Esophagus mucosa (tissue), 1 donor: ENCODE measurements at regions not wholly inside any gene's neighbourhood (a gene's known extent, or its start where the extent isn't known, plus 50 kb on each side); places are given as distances from the start of the nearest gene placed in this dataset.

Experiments
- ATAC-seq: fragments of 200-7000 bp; cut with Tn5 transposase; one replicate; pipeline ENCODE4 v1.9.1; 2020
- donor health status: DM: yes; HTN: yes; CAD: no.

DNA sequence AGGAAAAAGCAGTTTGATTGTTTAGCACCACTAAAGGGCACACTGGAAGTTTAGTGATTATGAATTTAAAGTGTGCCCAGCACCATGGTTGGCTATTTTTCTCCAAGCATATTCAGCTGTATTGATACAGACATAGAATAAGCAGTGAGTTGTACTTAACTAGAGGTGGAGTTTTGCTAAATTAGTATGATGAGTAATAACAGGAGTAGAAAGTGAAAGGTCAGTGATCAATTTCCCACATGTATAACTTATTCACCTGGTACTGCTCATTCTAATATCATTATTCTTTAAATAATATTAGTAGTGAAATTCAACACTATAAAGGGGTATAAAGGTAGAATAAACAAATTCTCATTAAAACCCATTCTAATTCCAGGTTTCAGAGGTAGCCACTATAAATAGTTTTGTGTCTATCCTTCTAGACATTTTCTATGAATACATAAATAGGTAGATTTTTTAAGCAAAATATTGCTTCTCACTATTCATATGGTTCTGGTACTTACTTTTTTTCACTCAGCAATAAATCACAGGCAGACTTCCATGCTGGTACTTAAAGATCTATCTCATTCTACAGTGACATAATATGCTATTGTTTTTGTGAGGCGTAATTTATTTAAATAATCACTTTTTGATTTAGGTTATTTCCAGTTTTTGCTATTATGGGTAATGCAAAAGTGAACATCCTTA is 732.9 kb downstream of the VGLL3 start:
- no peak for ATAC-seq

GRCh38 chr3:86254480-86254879 is 736.5 kb downstream of the VGLL3 start:
- no peak for ATAC-seq

DNA sequence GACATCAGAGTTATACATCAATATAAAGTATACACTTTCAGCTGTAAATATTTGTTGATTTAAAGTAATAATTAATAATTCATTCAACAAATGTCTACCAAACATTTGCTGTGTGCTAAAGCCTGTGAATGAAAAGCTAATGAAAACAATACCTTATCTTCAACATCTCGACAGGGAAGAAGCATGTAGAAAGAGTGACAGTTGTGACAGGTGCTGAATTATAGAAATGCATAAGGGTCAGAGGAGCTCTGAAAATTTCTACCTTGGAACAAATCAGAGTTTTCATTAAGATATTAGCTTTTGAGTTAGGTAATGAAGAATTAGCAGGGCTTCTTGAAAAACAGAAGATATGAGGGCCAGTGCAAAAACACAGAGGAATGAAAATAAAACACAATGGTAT is 739.2 kb downstream of the VGLL3 start:
- ATAC-seq, result no peak

DNA sequence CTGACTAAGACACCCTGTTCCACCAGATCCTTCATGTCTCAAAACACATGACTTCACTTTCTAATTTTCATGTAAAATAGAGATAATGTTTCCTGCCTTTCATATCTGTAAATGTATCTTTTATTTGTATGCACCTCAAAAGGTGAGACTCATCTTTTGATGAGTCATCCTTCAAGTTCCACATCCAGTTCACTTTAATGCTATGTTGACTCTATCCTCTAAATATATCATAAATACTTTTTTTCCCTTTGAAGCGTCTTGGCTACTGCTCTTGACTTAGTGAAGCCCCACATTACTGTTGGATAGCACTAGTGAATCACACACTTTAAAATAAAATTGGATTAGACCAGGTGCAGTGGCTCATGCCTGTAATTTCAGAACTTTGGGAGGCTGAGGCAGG is 741.1 kb downstream of the VGLL3 start:
- ATAC-seq, result no peak

DNA sequence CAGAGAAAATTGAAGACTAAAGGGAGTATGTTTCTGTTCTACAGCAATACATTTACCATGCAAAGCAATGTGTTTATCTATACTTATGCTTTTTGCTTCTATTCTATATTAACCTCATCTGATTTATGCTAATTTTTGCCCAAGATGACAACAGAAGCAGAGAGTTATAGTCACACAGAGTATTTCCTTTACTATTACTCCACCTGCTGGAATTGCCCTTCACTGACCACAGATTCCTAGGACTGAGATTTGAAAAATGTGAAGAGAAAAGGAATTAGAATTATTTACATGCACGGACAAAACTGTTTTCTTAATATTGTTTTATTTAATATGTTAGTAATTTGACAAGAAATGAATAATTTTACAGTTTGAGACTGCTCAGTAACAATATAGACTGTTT is 745.6 kb downstream of the VGLL3 start:
- no peak for ATAC-seq

- no peak for ATAC-seq
These were observed 746.0 kb downstream of the VGLL3 start for GRCh38 chr3:86244905-86245304.

GRCh38 chr3:86239946-86240345 is 751.0 kb downstream of the VGLL3 start:
- ATAC-seq, result no peak

DNA sequence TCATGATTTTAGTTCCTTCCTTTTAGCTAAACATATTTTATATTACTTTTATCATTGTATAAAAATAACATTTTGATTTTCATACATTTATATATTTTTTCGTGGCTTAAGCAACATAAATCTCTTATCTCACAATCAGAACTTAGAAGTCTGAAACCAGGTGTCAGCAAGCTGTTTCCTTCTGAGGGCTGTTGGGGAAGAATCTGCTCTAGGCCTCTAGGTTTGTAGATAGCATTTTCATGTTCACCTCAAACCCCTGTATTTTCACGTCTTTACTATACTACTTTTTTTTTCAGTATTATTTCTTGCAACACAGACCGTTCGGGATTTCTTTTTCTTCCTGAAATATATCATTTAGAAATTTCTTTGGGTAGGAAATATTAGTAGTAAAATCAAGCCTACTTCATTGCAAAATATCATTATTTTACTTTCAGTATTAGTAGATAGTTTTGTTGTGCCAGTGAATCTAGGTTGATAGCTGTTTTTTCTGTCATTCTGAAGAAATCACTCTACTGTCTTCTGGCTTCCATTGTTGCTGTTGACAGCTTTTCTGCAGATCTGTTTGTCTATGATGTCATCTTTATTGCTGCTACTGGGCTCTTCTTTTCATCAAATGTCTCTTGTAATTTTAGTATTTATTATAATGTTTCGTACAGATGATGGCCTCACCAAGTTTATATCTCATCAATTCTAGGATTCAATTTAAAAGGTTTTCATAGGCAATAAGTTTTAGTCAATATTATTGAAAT is 756.3 kb downstream of the VGLL3 start:
- no peak for ATAC-seq

DNA sequence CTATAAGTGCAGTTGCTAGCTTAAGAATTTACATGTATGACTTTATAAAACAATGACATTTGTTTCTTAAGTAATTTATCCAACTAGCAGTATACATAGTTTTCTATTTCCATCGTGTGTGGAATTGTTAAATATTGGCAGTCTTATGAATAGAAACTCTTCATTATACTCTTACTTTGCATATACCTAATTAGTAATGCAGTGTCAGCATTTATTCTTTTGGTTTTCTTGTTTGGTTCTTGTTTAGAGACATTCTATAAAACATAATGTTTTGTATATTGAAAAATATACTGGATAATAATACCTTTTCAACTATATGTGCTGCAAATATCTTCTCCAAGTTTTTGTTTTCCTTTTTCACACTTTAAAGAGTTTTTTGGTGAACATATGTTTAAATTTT is 760.2 kb downstream of the VGLL3 start:
- ATAC-seq, result no peak

GRCh38 chr3:86229775-86230094 is 761.2 kb downstream of the VGLL3 start:
- no peak for ATAC-seq

- ATAC-seq, result no peak
These were observed 761.7 kb downstream of the VGLL3 start for GRCh38 chr3:86229086-86229774.

GRCh38 chr3:86228101-86228500 is 762.8 kb downstream of the VGLL3 start:
- no peak for ATAC-seq

- ATAC-seq, result no peak
These were observed 765.5 kb downstream of the VGLL3 start for GRCh38 chr3:86225461-86225860.

DNA sequence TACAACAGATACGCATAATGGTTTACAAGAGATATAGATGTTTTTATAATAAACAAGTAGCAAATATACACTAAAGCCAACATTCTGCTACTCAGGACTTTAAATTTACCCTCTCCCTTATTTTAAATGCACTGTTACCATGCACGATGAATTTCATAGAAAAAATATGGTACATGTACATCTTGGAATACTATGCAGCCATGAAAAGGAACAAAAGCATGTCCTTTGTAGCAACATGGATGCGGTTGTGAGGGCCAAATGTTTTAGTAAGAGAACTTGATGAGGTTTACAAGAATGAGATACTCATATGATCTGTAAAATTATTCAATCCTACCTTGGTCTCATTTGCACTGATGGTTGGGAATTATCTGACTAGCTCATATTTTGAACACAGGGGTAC is 769.3 kb downstream of the VGLL3 start:
- no peak for ATAC-seq

DNA sequence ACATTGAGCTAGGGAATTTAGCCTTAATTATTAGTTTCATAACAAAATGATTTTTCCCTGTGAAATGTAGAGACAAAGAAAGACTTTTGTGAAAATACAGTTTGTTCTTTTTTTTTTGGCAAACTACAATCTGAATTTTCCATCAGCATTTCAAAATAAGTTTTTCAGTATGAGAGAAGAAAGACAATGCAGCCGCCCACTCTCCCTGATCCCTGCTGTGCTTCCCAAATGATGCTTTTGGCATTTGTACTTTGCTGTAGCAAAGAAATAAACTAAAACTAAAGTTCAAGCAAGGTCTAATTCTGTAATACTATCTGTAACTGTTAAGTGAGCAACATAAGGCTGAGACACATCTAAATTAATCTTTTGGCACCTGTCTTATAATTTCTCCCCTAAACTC is 782.2 kb downstream of the VGLL3 start:
- ATAC-seq, result no peak

- no peak for ATAC-seq
These were observed 808.3 kb downstream of the VGLL3 start for GRCh38 chr3:86182606-86183005.

DNA sequence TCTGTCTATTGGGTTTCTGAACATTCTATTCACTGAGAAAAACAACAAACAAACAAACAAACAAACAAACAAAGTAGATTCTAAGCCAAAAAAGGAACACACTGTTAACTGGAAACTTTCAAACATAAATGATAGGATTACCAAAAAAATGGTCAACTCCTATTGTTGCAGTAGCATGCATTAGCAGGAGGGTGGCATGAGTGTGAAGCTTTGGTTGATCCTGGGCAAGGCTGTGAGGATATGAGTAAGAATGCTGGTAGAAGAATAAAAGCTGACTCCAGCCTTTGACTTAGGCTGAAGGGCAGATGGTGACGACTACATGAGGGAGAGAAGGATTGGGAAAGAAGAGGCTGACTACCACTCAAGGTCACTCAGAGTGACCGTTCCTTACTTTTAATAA is 810.3 kb downstream of the VGLL3 start:
- ATAC-seq, result no peak

- no peak for ATAC-seq
These were observed 812.9 kb downstream of the VGLL3 start for GRCh38 chr3:86178095-86178494.

DNA sequence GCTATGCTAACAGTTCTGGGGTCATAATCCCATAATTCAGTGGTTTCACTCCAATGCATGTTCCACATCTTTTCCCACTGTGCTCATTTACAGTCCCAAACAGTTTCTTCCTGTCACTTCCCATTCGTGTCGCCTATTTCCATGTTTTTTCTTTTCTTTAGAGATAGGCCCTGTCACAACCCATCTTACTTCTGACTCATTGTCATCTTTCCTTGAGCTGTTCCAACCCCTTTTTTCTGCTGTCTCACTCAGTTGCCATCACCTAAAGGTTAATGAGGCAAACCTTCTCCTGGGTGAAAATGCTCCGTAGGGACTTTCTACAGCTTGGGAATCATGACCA is 814.5 kb downstream of the VGLL3 start:
- ATAC-seq, result no peak

DNA sequence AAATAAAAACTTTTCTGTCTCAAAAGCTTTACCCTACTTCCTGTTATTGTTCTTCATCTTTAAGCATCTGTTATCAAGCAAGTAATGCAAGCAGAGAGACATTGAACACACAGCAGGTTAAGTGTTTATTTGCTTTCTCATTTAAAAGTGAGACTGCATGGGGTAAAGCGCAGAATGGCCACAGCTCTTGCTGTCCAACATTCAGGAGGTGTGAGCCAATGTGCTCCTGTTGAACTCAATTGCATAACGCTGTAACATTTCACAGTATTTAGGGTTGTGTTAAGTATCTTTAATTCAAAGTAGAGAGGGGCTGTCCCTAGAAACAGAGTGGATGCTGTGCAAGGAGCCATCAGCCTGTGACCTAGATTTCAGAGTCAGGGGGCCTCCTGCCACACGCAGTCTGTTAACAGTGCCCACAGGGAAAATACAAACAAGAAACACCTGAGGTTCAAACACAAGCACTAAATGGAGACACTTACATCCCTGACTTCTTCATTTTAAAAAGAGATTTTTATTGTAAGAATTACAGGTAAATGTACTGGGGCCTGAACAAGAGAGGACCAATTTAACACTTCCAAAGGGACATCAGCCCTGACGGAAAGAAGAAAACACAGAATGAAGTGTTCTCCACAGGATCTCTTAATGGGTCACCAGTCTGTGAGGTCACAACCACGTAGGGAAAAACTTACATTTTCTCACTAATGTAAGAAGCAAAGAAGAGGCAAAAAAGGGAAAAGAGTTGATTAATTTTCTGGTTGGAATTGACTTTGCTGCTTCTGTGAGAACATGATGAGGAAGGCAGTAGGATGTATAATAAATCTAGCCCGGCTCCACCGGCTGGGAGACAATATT is 815.1 kb downstream of the VGLL3 start:
- no peak for ATAC-seq

DNA sequence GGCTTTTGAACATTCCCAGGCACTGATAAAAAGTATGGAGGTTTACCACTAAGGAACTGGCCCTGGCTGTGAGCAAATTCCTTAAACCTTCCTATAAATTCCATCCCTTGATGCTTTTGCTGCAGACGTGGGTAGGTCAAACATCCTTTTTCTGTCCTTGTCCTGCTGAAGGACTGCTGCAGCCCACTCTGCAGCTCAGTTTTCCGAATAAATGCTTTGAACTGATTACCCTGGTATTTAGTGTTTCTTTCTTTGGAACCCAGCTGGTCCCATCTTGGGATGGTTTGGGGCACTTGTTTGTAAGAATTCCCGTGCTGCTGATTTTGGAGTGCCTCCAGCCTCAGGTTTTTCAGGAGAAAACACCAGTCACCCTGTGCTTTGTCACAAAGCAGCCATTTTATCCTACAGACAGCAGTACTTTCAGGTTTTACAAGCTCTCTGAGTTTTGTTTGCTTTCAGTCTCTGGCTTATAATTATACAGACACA is 815.9 kb downstream of the VGLL3 start:
- ATAC-seq, result no peak

DNA sequence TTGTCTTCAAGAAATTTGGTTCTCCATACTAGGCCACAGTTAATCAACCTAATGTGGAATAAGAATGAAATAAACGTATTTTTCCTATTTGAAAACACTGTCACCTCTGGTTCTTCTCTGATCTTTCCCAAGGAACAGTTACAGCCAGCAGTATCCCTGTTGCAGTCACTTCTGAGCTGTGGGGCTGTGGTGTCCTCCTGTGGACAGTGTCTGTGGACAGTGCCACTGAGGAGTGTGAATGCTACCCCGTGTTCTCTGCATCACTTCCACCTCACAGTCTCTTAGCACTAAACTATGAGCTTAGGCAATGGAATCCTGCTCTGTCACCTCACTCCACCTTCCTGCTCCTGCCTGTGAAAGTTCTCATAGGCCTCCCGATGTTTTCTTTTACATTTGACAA is 817.5 kb downstream of the VGLL3 start:
- ATAC-seq, result no peak

DNA sequence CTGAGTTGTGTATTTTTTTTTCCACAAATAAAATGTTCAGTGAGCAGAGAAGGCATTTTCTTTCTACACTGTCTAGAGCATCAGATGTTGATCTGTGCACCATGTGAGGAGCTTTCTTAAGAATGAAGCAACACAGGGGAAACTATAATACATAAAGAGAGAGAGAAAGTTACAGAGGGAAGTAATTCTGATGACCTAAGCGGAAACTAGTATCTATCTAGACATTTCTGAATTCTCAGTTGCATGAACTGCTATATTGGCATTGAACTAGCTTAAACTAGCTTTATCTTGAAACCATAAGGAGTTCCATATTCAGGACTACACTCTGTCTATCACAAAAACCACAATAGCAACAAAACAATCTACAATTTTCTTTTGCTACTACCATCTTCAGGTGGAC is 822.4 kb downstream of the VGLL3 start:
- no peak for ATAC-seq
